Activated naive CD8-positive, alpha-beta T cell treated with anti-CD3 and anti-CD28 coated beads, Interleukin-2, amount 10 ng/mL, durations not matched to agents 7 days and 5 days (primary cell): ENCODE measurements at regions not wholly inside any gene's neighbourhood (a gene's known extent, or its start where the extent isn't known, plus 50 kb on each side); places are given as distances from the start of the nearest gene placed in this dataset.

Source experiments
- ATAC-seq: fragments of 150-1000 bp; cut with Tn5 transposase; one replicate; pipeline ENCODE4 v1.10.0; 2021; ENCODE audit warnings: low read depth, moderate library complexity
- POLR2A ChIA-PET: fragments of 350-600 bp; sonication (Branson Sonifier 250); formaldehyde crosslinking; loops from one replicate; lab custom pipeline; 2021; ENCODE audit warnings: antibody characterized with exemption; lab: Charles Lee
- DNase-seq: peaks from one replicate; pipeline ENCODE4 v3.0.0; 2021
- H3K27ac Mint-ChIP-seq: one replicate; pipeline ENCODE4 v1.8.0; 2022; ENCODE audit warnings: mild to moderate bottlenecking, mixed read lengths
- H3K27me3 Mint-ChIP-seq: one replicate; pipeline ENCODE4 v1.8.0; 2022; ENCODE audit warnings: mild to moderate bottlenecking, moderate library complexity, mixed read lengths
- H3K36me3 Mint-ChIP-seq: one replicate; pipeline ENCODE4 v1.8.0; 2021; ENCODE audit warnings: mild to moderate bottlenecking, mixed read lengths
- H3K4me1 Mint-ChIP-seq: one replicate; pipeline ENCODE4 v1.8.0; 2021; ENCODE audit warnings: mixed read lengths
- H3K4me3 Mint-ChIP-seq: one replicate; pipeline ENCODE4 v1.8.0; 2022; ENCODE audit warnings: mild to moderate bottlenecking, moderate library complexity, mixed read lengths
- H3K9me3 Mint-ChIP-seq: one replicate; pipeline ENCODE4 v1.8.0; 2021; ENCODE audit warnings: mixed read lengths

DNA sequence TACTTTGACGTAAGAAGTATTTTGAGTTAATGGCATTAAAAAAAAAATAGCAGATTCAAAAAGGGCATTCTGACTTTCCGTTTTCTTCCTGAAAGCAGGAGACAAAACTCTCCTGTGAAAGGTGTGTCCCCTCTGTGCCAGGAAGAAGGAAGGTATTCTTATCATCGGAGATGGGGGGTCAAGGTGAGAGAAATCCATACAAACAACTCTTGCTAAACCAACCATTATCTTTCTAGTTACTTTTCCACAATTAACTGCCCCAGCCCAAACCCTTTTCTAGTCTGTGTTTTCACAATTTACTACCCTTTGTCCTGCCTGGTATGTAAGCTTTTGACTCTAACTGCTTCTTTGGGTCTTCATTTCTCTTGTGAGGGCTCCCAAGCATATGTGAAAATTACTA is 717.3 kb downstream of the EPM2A start:
- Mint-ChIP-seq H3K27ac (no peak overlapping the region), H3K4me3 (no peak overlapping the region)
- POLR2A ChIA-PET, result no interaction called here

GRCh38 chr6:145020114-145020513 is 715.2 kb downstream of the EPM2A start:
- H3K36me3 Mint-ChIP-seq, result no peaks in the 10 kb centered on the region
- POLR2A ChIA-PET, result no interaction called here
- DNase-seq (no peak), ATAC-seq (no peak)
- H3K9me3 Mint-ChIP-seq, result no peaks in the 10 kb centered on the region
- peaks cover 1% of the 10 kb centered on the region for H3K4me1 Mint-ChIP-seq
- H3K27ac Mint-ChIP-seq, result no peak overlapping the region
- no peak overlapping the region for H3K4me3 Mint-ChIP-seq
- peaks cover 8% of the 10 kb centered on the region for H3K27me3 Mint-ChIP-seq

More for the DNA sequence above, 717.3 kb downstream of the EPM2A start:
- H3K36me3 Mint-ChIP-seq, result no peaks in the 10 kb centered on the region
- H3K4me1 Mint-ChIP-seq, result peaks cover 1% of the 10 kb centered on the region
- no peaks in the 10 kb centered on the region for H3K9me3 Mint-ChIP-seq
- ATAC-seq (no peak), DNase-seq (no peak)
- no peaks in the 10 kb centered on the region for H3K27me3 Mint-ChIP-seq

DNA sequence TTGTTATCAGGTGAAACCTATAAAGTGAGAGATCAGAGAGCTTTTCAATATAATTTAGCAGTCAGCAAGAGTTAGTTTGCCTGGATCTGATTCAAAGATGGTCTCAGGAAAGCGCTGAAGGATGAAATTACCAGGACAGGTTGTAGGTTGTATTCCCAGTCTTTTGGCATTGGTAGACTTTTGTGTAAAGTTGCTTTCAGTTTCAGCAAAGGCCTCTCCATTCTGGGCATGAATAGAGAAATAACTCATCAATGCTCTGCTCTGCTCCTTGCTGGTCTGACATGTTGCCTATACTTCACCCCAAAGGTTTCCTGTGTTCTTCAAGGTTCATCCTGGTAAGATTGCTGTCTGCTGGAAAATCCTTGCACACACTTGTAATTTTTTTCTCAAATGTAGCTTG is 714.8 kb downstream of the EPM2A start:
- peaks cover 1% of the 10 kb centered on the region for H3K4me1 Mint-ChIP-seq
- H3K4me3 Mint-ChIP-seq, result no peak overlapping the region
- peaks cover 10% of the 10 kb centered on the region for H3K27me3 Mint-ChIP-seq
- H3K36me3 Mint-ChIP-seq, result no peaks in the 10 kb centered on the region
- POLR2A ChIA-PET, result no interaction called here
- H3K27ac Mint-ChIP-seq, result no peak overlapping the region
- no peak for ATAC-seq
- DNase-seq, result no peak
- H3K9me3 Mint-ChIP-seq, result no peaks in the 10 kb centered on the region

DNA sequence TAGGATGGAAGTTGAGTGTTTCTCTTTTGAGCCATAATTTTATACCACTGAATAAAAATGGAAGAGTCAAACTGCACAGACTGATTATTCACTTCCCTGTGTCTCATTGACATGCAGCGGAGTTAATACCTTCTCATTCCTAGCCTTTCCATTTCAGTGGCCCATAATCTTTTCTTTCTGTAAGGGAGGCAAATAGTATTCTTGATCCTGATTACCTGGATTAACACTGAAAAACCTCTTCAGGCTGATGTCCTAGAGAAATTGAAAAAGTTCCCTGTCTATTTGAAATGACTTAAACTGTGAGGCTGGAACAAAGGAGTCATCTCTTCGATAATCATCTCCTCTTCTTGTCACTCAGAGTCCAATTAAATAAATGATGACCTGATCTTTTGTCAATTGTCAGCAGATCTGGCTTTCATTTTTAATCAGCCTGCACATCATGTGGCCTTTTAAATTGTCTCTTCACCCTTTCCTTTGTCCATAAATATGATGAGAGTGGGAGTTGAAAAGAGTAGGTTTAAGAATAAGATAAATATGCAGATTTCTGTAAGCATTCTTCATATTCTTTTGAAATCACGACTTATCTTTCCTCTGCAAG is 713.0 kb downstream of the EPM2A start:
- Mint-ChIP-seq H3K4me3 (no peak overlapping the region), H3K27ac (no peak overlapping the region), H3K4me1 (no peaks in the 10 kb centered on the region), H3K36me3 (no peaks in the 10 kb centered on the region), H3K9me3 (no peaks in the 10 kb centered on the region), H3K27me3 (peaks cover 20% of the 10 kb centered on the region)
- POLR2A ChIA-PET, result no interaction called here
- no peak for DNase-seq
- no peak for ATAC-seq

- H3K4me1 Mint-ChIP-seq, result peaks cover 3% of the 10 kb centered on the region
- DNase-seq, result no peak
- ATAC-seq, result no peak
- H3K27me3 Mint-ChIP-seq, result peaks cover 22% of the 10 kb centered on the region
- H3K36me3 Mint-ChIP-seq, result no peaks in the 10 kb centered on the region
- no peak overlapping the region for H3K27ac Mint-ChIP-seq
- no peaks in the 10 kb centered on the region for H3K9me3 Mint-ChIP-seq
- POLR2A ChIA-PET, result interaction anchor here (0.6 kb wide), 1 partner anchor 11 kb away, joined by 5 read pairs; no protein-coding TSS in a partner anchor
- H3K4me3 Mint-ChIP-seq, result no peak overlapping the region
Observed at GRCh38 chr6:145023116-145023726, 712.1 kb downstream of the EPM2A start.

DNA sequence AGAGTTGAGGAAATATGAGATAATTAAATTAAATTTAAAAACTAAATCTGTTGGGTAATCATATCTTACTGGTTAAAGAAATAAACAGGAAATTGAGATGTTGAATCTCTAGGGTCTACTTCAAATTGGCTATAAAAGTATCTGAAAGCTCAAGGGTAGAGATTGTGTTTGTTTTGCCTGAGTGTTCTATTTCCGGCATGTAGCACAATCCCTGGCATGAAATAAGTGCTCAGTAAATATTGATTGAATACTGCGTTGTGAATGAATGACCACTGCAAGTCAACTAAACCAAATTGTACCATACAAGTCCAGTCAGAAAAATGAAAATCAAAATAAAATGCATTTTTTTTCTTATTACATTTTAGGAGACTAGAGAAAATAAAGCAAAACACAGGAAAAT is 709.8 kb downstream of the EPM2A start:
- H3K27ac Mint-ChIP-seq, result no peak overlapping the region
- ATAC-seq (no peak), DNase-seq (no peak)
- H3K27me3 Mint-ChIP-seq, result peaks cover 30% of the 10 kb centered on the region
- H3K36me3 Mint-ChIP-seq, result no peaks in the 10 kb centered on the region
- H3K4me1 Mint-ChIP-seq, result peaks cover 5% of the 10 kb centered on the region
- POLR2A ChIA-PET, result no interaction called here
- H3K4me3 Mint-ChIP-seq, result no peak overlapping the region
- no peaks in the 10 kb centered on the region for H3K9me3 Mint-ChIP-seq

- Mint-ChIP-seq H3K4me3 (no peak overlapping the region), H3K9me3 (no peaks in the 10 kb centered on the region), H3K36me3 (no peaks in the 10 kb centered on the region), H3K4me1 (peaks cover 5% of the 10 kb centered on the region), H3K27me3 (peaks cover 30% of the 10 kb centered on the region), H3K27ac (no peak overlapping the region)
- ATAC-seq (no peak), DNase-seq (no peak)
- POLR2A ChIA-PET, result no interaction called here
Observed at GRCh38 chr6:145026267-145026679, 709.0 kb downstream of the EPM2A start.

GRCh38 chr6:145028144-145028818 is 707.0 kb downstream of the EPM2A start:
- H3K4me1 Mint-ChIP-seq, result peaks cover 5% of the 10 kb centered on the region

GRCh38 chr6:145031001-145031400 is 704.3 kb downstream of the EPM2A start:
- no peak overlapping the region for H3K4me3 Mint-ChIP-seq
- H3K27ac Mint-ChIP-seq, result no peak overlapping the region
- H3K9me3 Mint-ChIP-seq, result no peaks in the 10 kb centered on the region
- DNase-seq (no peak), ATAC-seq (no peak)
- no peaks in the 10 kb centered on the region for H3K36me3 Mint-ChIP-seq
- POLR2A ChIA-PET, result no interaction called here
- H3K27me3 Mint-ChIP-seq, result peaks cover 28% of the 10 kb centered on the region
- peaks cover 5% of the 10 kb centered on the region for H3K4me1 Mint-ChIP-seq

More at GRCh38 chr6:145028144-145028818, 707.0 kb downstream of the EPM2A start:
- Mint-ChIP-seq H3K36me3 (no peaks in the 10 kb centered on the region), H3K4me3 (no peak overlapping the region), H3K27me3 (peaks cover 35% of the 10 kb centered on the region), H3K27ac (no peak overlapping the region), H3K9me3 (no peaks in the 10 kb centered on the region)
- ATAC-seq, result peak; percentile 65
- POLR2A ChIA-PET, result no interaction called here
- DNase-seq, result no peak

DNA sequence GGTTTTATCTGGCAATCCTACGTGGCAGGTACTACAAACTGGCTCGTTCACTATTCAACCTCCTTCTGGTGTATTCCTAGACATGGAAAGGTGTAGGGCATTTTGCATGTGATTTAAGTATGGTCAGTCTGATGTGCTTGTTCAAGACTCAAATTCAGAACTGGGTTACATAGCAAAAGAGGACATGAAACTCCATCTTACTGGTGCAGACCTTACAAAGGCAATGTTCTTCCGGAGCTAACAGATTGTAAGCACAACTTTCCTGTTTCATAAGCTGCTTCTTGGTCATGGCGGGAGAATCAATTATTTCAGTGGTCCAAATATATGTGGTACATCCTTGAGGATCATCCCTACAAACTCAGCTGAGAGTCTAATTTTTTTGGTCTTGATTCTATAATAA is 703.4 kb downstream of the EPM2A start:
- Mint-ChIP-seq H3K27me3 (peaks cover 20% of the 10 kb centered on the region), H3K36me3 (no peaks in the 10 kb centered on the region), H3K9me3 (no peaks in the 10 kb centered on the region), H3K4me3 (no peak overlapping the region), H3K4me1 (peaks cover 5% of the 10 kb centered on the region), H3K27ac (no peak overlapping the region)
- ATAC-seq (no peak), DNase-seq (no peak)
- POLR2A ChIA-PET, result no interaction called here

DNA sequence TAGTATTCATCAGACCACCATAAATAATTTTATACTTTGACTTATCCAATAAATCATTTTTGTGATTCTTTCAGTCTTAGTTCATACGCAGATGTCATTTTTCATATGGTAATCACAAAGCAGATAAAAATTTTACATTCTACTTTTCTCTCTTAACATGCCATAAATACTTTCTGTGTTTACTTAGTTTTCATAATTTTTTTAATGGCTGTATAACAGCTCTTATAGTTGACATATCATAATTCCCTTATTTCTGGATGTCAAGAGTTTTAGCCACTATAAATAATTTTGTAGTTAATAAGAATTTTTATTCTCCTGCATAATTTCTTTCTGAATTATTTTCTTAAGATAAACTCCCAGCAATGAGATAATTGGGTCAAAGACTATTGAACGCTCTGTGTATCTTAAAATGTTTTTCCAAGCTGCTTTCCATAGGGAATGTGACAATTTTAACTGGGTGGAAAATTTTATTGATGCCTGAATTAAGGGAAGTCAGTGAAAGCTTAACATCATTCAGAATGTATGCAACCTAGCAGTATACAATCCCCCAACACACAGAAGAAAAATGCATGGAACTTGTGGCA is 702.7 kb downstream of the EPM2A start:
- ATAC-seq, result no peak
- peaks cover 5% of the 10 kb centered on the region for H3K4me1 Mint-ChIP-seq
- no peak overlapping the region for H3K27ac Mint-ChIP-seq
- POLR2A ChIA-PET, result no interaction called here
- H3K36me3 Mint-ChIP-seq, result no peaks in the 10 kb centered on the region
- no peak overlapping the region for H3K4me3 Mint-ChIP-seq
- no peaks in the 10 kb centered on the region for H3K9me3 Mint-ChIP-seq
- no peak for DNase-seq
- peaks cover 20% of the 10 kb centered on the region for H3K27me3 Mint-ChIP-seq

GRCh38 chr6:145034664-145035063 is 700.7 kb downstream of the EPM2A start:
- ATAC-seq (no peak), DNase-seq (no peak)
- H3K4me1 Mint-ChIP-seq, result no peaks in the 10 kb centered on the region
- H3K27me3 Mint-ChIP-seq, result peaks cover 16% of the 10 kb centered on the region
- H3K27ac Mint-ChIP-seq, result no peak overlapping the region
- H3K36me3 Mint-ChIP-seq, result no peaks in the 10 kb centered on the region
- H3K4me3 Mint-ChIP-seq, result no peak overlapping the region
- POLR2A ChIA-PET, result no interaction called here
- H3K9me3 Mint-ChIP-seq, result no peaks in the 10 kb centered on the region

GRCh38 chr6:145036236-145036635 is 699.1 kb downstream of the EPM2A start:
- Mint-ChIP-seq H3K4me1 (no peaks in the 10 kb centered on the region), H3K36me3 (no peaks in the 10 kb centered on the region), H3K4me3 (no peak overlapping the region), H3K9me3 (no peaks in the 10 kb centered on the region), H3K27ac (no peak overlapping the region), H3K27me3 (peaks cover 14% of the 10 kb centered on the region)
- DNase-seq (no peak), ATAC-seq (no peak)
- POLR2A ChIA-PET, result no interaction called here
